Stimulated activated CD4-positive, alpha-beta T cell treated with anti-CD3 and anti-CD28 coated beads, TNF-alpha, amount 100 ng/mL, for 24 hours (primary cell): ENCODE measurements at regions not wholly inside any gene's neighbourhood (a gene's known extent, or its start where the extent isn't known, plus 50 kb on each side); places are given as distances from the start of the nearest gene placed in this dataset.
"Not testable (repeated sequence)": the region's sequence is repeated elsewhere in the genome, so short reads cannot be mapped to it uniquely, and the experiment has no call there.

ENCODE experiments used
- DNase-seq, 3 experiments: peaks; one replicate each; pipeline ENCODE4 v3.0.0-alpha.2; 2020; ENCODE audit warnings: low read depth in 3 of 3

DNA sequence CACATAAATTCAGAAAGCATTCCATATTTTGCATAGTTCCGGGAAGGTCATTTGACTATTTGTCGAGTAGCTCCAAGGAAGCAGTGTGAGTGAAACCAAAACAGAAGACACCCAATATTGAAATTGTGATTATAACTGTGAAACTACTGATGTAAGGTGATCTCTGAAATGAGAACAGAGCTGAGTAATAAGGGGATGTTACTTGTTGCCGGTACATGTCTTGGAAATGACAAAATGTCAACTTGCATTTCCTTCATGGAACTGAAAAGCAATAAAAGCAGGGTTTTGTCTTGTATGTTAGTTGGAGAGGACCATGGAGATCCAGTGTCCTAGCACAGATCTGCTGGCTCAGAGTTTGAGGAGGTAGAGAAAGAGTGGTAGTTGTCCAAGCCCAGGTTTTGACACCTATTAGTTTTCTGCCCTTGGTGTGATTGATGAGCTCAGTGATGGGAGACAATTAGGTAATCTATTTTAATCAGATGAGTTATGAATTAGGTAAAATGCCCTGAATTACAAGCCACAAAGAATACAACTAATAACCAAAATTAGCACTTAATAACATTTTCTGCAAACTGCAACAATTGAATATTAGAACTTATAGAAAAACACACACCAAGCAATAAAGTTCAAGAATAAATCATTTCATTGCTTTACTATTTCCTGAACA is 58.7 kb upstream of the ZNF519 start:
- DNase-seq, result not testable (repeated sequence)

DNA sequence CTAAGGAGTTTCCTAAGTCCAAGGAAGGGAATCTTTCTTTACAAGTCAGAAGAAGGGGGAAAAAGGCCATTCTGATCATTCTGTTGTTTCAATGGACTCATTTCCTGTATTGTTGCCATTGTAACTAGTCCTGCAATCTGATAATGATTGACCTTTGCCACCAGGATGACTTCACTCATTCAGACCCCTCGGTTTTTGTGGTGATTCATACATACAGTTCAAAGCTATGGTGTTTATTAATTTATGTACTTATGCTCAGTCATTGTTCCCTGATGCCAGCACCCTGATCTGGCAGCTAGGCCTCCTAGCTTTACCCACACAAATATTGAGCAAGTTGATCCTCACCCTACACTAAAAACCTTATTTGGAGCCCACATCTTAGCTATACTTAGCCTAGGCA is 57.6 kb upstream of the ZNF519 start:
- no peak for DNase-seq

DNA sequence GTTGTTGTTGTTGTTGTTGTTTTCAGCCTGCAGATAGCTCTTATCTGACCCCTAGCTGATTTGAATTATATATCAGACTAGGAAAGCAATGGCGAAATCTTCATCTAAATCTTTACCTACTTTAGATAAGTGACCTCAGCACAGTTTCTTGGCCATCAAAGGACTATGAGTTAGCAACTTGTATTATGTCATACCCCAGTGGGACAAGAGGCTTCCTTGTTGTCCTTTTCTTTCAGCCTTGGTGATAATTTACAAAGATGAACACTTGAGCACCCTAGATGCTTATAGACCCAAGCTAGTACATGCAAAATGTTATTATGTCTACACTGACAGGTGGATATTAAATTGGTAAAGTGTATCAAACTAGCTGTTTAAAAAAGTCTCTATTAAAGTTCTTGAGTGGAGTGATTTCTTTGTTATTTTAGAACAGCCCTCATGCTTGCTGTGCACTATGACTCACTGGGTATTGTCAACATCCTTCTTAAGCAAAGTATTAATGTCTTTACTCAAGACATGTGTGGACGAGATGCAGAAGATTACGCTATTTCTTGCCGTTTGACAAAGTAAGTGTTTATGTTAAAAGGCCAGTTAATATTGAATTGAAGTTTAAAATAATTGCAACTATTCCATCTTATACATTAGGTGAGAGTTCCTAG is 56.6 kb upstream of the ZNF519 start:
- not testable (repeated sequence) for DNase-seq
